ENCODE measurements at regions not wholly inside any gene's neighbourhood (a gene's known extent, or its start where the extent isn't known, plus 50 kb on each side); places are given as distances from the start of the nearest gene placed in this dataset.

GRCh38 chrX:110914281-110914680 is 118.7 kb upstream of the CHRDL1 start:
- TF ChIP-seq EP300 (IDR thresholded peaks at IDR 0.05) (no peak), PBX3 (IDR thresholded peaks at IDR 0.05) (no peak), MAX (IDR thresholded peaks at IDR 0.05) (no peak), POLR2A (IDR thresholded peaks at IDR 0.05; ENCODE audit: low read length) (no peak), CEBPB (IDR thresholded peaks at IDR 0.05) (no peak), CTCF (IDR thresholded peaks at IDR 0.05) (no peak), MAZ (IDR thresholded peaks at IDR 0.05; ENCODE audit: borderline replicate concordance, low read depth, low read length) (no peak), SREBF2 (IDR thresholded peaks at IDR 0.05) (no peak), ZNF302 (CRISPR knock-in tag; IDR thresholded peaks at IDR 0.05) (no peak), JUN (IDR thresholded peaks at IDR 0.05) (no peak), GATA3 (IDR thresholded peaks at IDR 0.05; ENCODE audit: borderline replicate concordance) (no peak)
